MV-4-11 (cell line): ENCODE measurements at regions not wholly inside any gene's neighbourhood (a gene's known extent, or its start where the extent isn't known, plus 50 kb on each side); places are given as distances from the start of the nearest gene placed in this dataset.
"Not testable (repeated sequence)": the region's sequence is repeated elsewhere in the genome, so short reads cannot be mapped to it uniquely, and the experiment has no call there.

Source experiments
- DNase-seq: peaks from one replicate; lab custom pipeline; 2025; lab: John Stamatoyannopoulos, UW

DNA sequence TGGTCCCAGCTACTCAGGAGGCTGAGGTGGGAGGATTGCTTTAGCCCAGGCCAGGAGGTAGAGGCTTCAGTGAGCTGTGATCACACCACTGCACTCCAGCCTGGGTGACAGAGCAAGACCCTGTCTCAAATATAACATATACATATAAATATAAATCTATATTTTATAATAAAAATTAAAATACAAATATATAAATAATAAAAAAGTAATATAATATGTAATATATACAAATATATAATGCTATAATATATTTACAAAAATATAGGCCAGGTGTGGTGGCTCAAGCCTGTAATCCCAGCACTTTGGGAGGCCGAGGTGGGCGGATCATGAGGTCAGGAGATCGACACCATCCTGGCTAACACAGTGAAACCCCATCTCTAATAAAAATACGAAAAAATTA lies 131.4 kb downstream of the MFAP3L start:
- not testable (repeated sequence) for DNase-seq

GRCh38 chr4:169885893-169886292 lies 128.1 kb upstream of the HPF1 start:
- no peak for DNase-seq

DNA sequence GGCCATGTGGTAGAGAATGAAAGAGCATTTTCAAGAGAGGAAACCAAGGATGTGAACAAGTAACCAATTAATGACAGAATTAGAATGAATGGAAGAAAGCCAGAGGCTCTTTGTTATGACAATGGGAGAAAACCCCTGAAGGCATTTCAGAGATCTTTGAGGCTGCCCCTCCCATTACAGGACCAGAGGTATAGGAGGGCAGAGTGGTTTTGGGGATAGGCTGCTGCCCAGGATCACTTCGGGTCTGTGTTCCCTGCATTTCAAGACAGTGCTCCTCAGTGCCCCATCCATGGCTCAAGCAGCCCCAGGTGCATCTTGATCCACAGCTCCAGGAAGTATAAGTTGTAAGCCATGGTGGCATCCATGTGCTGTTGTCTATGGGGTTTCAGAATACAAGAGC lies 124.0 kb upstream of the HPF1 start:
- DNase-seq, result no peak

DNA sequence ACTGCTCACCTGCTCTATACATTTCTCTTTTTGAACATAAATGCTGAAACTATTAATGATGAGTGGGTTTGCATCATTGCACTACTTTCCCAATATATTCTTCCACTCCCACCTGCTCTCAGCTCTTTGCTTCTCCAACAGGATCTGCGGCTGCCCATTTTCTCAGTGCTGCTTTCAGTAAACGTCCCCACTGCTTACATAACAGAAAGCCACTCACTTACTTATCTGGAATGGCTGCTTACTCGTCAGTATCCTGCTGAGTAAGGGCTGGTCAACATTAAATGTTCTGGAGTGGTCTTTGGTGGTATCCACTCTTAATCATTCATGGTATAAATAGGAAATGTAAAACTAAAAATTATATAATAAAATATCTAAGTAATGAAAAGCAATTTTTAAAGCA lies 112.8 kb upstream of the HPF1 start:
- no peak for DNase-seq

DNA sequence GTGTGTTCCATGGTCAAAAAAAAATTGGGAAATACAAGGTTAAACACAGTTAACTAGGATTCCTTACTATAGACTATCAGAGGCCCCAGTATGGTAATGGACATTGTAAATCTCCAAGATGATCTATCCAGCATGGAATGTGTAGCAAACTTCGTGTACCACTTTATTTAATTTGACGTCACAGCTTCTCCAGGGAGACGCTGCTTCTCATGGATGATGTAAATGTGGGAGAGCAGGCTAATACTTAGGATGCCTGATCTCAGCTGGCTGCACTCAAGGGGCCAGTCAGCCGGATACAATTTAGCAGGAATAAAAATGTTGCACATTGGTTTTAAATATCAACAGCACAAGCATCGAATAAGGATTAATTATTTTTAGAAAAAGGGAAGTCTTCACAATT lies 111.7 kb upstream of the HPF1 start:
- no peak for DNase-seq

DNA sequence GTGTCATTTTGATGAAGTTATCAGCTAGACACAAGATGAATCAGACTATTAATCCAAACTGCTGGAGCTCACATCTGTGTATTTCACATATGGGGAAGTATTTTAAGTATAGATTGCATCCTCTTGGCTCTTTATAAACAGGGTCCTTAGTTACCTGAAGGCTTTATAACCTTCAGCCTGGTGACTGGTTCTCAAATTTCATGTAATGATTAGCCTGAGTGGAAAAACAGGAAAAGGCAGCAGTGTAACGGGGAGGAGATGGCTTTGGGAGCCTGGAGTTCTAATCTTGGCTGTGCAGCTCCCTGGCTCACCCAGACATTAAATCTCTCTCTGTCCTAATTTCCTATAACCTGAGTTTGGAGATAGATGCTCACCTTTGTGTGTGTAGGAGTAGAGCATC lies 103.8 kb upstream of the HPF1 start:
- no peak for DNase-seq

GRCh38 chr4:169859366-169860216 lies 101.8 kb upstream of the HPF1 start:
- DNase-seq, result no peak

DNA sequence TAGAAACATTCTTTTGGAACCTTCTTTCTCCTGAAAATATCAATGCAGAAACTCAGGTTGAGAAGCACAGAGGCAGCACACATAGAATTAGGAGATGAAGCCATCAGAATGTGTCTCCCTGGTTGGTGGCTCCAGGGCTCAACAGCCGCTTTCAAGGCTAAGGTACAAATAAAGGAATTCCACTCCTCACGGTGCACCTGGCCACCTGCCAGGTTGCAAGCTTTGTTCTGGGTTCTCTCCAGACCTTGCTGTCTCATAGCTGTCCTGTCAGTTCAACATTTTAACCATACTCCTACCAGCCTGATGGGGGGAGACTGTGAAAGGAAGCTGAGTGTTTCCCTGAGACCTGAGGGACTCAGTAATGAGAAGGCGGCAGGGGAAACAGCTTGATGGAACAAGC lies 96.3 kb upstream of the HPF1 start:
- no peak for DNase-seq

DNA sequence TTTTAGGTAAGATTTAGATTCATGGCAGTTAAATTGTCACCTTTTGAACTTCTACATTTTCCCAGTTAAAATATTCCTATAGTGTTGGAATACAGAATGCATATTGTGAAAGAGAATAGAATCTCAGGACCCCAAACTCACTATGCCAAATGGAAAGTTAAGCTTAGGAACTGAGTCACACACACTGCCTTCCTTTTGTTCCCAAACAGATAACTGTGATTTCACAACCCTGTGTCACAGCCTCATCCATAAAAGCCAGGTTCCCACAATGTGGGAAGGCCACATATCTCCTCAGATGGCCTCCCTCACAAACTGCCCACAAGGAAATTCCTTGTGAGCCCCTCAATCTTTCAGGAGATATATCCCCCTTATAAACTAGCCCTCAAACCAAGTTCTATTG lies 94.7 kb upstream of the HPF1 start:
- no peak for DNase-seq

DNA sequence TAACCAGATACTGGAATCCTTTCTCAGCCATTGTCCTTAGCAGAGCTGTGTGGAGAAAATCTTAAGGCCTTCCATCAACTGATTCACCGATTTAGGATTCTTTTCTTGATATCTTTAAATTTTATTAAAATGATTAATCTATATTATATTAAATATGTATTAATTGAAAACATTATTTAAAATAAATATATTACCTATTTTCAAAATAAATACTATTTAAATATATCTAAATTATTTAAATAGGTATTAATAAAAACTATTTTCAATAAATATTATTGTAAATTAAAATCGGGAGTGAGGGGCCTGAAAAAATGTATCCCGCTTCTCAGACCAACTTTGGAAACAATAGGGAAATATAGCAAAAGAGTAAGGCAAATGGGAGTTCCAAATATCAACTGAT lies 94.0 kb upstream of the HPF1 start:
- no peak for DNase-seq

DNA sequence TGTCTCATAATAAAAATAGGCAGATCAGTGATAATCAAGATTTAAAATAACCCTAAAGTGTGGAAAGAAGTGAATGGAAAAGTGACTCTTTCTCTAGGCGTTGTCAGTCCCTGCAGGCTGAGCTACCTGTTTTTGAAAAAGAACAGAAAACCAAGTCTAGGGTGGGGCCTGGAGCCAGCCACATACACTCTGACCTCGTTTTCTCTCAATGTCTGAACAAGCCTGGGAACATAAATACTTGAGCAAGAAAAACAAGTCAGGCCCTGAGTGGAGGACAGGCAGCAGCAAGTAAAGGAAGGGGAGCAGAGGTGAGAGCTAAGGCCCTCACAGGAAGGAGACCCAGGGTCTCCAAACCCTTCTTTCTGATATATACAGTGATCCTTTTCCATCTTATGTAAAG lies 91.7 kb upstream of the HPF1 start:
- no peak for DNase-seq

GRCh38 chr4:169848018-169848417 lies 90.3 kb upstream of the HPF1 start:
- DNase-seq, result no peak

DNA sequence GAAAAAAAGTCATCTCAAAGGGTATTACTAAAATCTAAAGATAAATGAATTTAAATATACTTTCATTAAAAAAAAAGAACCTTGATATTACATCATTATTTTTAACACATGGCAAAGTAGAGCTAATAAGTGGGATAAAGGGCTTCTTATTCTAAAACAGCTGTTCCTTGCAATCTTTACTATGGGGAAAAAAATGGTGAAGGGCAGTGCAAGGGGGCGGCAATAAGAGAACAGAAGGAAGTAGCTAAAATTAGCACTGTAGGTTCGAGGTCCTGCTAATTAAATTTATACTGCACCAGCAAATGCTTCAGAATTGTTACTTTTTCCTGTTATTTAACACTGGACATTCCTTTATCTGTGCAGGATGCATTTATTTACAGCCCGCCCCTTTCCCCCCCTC lies 89.4 kb upstream of the HPF1 start:
- DNase-seq, result no peak

GRCh38 chr4:169846396-169846795 lies 88.7 kb upstream of the HPF1 start:
- no peak for DNase-seq

DNA sequence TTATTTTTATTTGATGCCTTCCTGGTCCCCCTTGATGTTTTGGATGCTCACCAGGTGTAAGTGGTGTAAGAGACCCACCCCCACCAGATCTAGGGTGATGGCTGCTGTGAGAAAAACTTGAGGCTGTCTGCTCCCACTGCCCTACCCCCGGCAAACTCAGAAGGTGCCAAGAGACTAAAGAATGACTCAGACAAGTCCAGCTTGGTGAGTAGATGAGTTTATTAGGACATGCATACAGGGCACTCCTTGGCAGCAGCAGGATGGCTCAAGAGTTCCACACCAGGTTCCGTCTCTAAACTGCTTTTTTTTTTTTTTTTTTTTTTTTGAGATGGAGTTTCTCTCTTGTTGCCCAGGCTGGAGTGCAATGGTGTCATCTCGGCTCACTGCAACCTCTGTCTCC lies 84.0 kb upstream of the HPF1 start:
- DNase-seq, result no peak

DNA sequence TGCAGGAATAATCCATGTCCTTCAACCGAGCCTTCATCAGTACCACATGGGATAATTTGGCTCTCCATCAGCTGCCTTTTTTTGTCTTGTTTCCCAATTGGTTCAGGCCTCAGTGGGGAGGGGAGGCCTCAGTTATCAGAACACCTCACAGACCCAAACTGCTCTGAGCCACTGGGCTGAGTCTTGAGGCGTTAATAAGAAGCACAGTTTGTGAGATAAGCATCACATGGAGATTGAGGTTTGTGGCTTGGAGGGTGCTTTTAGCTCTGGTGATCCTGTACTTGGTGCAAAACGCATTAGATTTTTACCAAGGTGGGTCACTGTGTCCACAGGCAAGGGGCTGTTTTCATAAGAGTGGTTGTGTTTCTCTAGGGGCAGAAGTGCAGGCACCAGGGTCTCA lies 82.8 kb upstream of the HPF1 start:
- no peak for DNase-seq

- DNase-seq, result not testable (repeated sequence)
Measured at GRCh38 chr4:169828329-169828728, 70.6 kb upstream of the HPF1 start.

DNA sequence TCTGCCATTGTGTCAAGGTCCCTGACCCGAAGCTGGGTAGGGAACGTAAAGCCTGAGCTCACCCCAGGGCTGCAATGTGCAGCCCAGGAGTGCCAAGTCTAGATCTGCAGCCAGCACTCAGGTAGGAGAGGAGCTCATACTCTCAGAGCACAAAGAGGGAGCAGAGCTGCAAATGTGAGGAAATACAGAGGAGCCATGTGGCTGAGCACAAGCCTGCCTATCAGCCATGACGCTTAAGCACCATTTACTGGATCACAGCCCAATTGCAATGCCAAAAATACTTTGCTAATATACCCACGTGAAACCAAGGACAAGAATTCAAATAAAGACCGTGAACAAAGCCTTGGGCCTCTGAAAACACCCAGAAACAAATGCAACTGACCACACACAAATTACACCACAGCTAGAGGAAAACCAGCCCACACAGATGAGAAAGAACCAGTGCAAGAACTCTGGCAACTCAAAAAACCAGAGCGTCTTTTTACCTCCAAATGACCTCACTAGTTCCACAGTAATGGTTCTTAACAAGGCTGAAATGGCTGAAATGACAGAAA lies 69.0 kb upstream of the HPF1 start:
- no peak for DNase-seq

- DNase-seq, result peak; percentile 46
Measured at GRCh38 chr4:169823685-169824084, 65.9 kb upstream of the HPF1 start.

GRCh38 chr4:169821402-169821801 lies 63.7 kb upstream of the HPF1 start:
- no peak for DNase-seq

- peak; percentile 86 for DNase-seq
Measured at GRCh38 chr4:169818063-169818679, 60.4 kb upstream of the HPF1 start.

DNA sequence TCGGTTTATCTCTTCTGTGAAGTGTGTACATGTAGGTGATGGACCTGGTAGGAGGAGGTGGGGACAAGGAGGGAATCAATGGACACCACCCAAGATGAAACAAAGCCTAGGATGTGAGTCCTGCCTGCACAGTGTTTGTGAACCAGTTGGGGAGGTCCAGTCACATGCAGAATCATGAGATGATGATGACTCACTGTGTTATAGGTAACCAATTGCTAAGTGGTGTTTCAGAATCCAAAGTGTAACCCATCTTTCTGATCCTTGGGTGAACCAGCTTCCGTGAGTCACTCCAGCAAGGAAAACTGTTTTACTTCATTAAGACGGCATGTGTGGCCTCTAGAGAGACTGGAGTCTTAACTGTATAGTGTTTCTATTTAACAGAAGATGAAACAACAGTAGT lies 57.9 kb upstream of the HPF1 start:
- no peak for DNase-seq

DNA sequence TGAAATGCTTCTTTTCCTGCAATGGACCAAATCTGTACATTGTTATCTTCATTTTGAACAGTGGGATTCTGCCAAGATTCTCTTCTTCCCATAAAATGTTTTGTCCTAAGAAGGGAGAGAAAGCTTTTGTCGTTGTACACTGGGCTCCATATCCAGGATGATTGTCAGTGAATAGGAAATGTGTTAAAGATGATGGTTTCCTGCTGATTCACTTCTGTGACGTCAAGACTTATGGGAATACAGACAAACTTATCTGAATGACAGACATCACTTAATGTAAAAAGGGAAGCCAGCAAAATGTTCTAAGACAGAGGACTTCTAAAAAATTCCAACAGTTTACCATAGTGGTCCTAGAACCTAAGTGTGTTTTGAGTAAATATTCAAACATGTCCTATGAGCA lies 53.7 kb upstream of the HPF1 start:
- no peak for DNase-seq
